ENCODE measurements at regions not wholly inside any gene's neighbourhood (a gene's known extent, or its start where the extent isn't known, plus 50 kb on each side); places are given as distances from the start of the nearest gene placed in this dataset.

GRCh38 chr7:156001496-156002260 is 189.4 kb upstream of the SHH start:
- TF ChIP-seq, protein P1, sequence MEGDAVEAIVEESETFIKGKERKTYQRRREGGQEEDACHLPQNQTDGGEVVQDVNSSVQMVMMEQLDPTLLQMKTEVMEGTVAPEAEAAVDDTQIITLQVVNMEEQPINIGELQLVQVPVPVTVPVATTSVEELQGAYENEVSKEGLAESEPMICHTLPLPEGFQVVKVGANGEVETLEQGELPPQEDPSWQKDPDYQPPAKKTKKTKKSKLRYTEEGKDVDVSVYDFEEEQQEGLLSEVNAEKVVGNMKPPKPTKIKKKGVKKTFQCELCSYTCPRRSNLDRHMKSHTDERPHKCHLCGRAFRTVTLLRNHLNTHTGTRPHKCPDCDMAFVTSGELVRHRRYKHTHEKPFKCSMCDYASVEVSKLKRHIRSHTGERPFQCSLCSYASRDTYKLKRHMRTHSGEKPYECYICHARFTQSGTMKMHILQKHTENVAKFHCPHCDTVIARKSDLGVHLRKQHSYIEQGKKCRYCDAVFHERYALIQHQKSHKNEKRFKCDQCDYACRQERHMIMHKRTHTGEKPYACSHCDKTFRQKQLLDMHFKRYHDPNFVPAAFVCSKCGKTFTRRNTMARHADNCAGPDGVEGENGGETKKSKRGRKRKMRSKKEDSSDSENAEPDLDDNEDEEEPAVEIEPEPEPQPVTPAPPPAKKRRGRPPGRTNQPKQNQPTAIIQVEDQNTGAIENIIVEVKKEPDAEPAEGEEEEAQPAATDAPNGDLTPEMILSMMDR (IDR thresholded peaks at IDR 0.05), result no peak
- no peak for TF ChIP-seq EZH2 (IDR thresholded peaks at IDR 0.05; ENCODE audit: borderline replicate concordance, insufficient read depth, low read depth, low read length, poor library complexity, severe bottlenecking)

Data from B cell (primary cell).